ENCODE measurements at regions not wholly inside any gene's neighbourhood (a gene's known extent, or its start where the extent isn't known, plus 50 kb on each side); places are given as distances from the start of the nearest gene placed in this dataset.

DNA sequence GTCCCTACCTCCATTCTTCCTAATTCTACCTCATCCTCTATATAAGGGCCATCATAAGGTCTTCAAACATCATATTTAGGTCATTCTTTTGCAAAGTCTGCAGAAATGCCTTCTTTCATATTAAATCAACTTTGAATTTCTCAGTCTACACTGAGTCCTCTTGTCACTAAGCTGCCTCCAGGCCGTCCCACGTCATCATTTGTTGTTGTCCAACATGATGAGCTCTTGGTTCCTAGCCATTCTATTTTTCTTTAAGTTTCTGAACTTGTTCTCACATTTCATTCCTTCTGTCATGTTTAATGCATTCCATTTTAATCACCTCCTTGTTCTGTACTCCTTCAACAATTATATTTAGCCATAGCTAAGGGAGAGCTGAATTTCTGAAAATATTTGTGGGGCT lies 59.2 kb upstream of the PGR start:
- no peak overlapping the region for H3K27ac ChIP-seq (ENCODE audit: poor library complexity, severe bottlenecking)
- H3K9me3 ChIP-seq (ENCODE audit: severe bottlenecking) = no peaks in the 10 kb centered on the region
- no peak for DNase-seq (ENCODE audit: low spot score)
- H3K4me1 ChIP-seq (ENCODE audit: insufficient read depth, poor library complexity, severe bottlenecking) = no peaks in the 10 kb centered on the region
- no peaks in the 10 kb centered on the region for H3K27me3 ChIP-seq (ENCODE audit: insufficient read depth, poor library complexity, severe bottlenecking)
- no peak for ATAC-seq (ENCODE audit: low read depth)
- TF ChIP-seq CTCF (IDR thresholded peaks at IDR 0.05; ENCODE audit: poor library complexity, severe bottlenecking) = no peak
- no peak overlapping the region for H3K4me3 ChIP-seq (ENCODE audit: severe bottlenecking)
- no peaks in the 10 kb centered on the region for H3K36me3 ChIP-seq (ENCODE audit: low read depth)

DNA sequence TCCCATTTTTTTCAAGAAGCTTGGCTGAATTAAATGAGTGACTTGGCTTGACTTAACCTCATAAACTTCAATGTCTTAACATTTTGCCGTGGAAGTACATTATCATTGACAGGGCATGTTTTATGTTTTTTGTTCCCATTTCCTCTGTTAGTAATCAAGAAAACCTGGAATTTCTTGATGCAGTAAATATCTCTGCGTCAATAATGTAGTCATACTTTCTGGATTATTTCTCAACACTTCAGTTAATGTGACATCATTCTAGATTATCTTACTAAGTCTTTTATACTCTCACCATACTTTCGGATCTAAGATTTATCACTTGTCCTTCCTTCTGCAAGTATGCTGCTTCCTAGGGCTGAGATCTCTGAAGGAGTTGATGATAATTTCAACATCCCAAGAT lies 58.6 kb upstream of the PGR start:
- H3K27me3 ChIP-seq (ENCODE audit: insufficient read depth, poor library complexity, severe bottlenecking) = no peaks in the 10 kb centered on the region
- TF ChIP-seq CTCF (IDR thresholded peaks at IDR 0.05; ENCODE audit: poor library complexity, severe bottlenecking) = no peak
- no peak for DNase-seq (ENCODE audit: low spot score)
- H3K27ac ChIP-seq (ENCODE audit: poor library complexity, severe bottlenecking) = no peak overlapping the region
- no peaks in the 10 kb centered on the region for H3K36me3 ChIP-seq (ENCODE audit: low read depth)
- no peak overlapping the region for H3K4me3 ChIP-seq (ENCODE audit: severe bottlenecking)
- no peak for ATAC-seq (ENCODE audit: low read depth)
- H3K9me3 ChIP-seq (ENCODE audit: severe bottlenecking) = no peaks in the 10 kb centered on the region
- H3K4me1 ChIP-seq (ENCODE audit: insufficient read depth, poor library complexity, severe bottlenecking) = no peaks in the 10 kb centered on the region

GRCh38 chr11:101187748-101188147 lies 58.1 kb upstream of the PGR start:
- ATAC-seq (ENCODE audit: low read depth) (no peak), DNase-seq (ENCODE audit: low spot score) (no peak)
- H3K4me3 ChIP-seq (ENCODE audit: severe bottlenecking) = no peak overlapping the region
- no peaks in the 10 kb centered on the region for H3K36me3 ChIP-seq (ENCODE audit: low read depth)
- H3K27me3 ChIP-seq (ENCODE audit: insufficient read depth, poor library complexity, severe bottlenecking) = no peaks in the 10 kb centered on the region
- TF ChIP-seq CTCF (IDR thresholded peaks at IDR 0.05; ENCODE audit: poor library complexity, severe bottlenecking) = no peak
- H3K4me1 ChIP-seq (ENCODE audit: insufficient read depth, poor library complexity, severe bottlenecking) = no peaks in the 10 kb centered on the region
- H3K27ac ChIP-seq (ENCODE audit: poor library complexity, severe bottlenecking) = no peak overlapping the region
- H3K9me3 ChIP-seq (ENCODE audit: severe bottlenecking) = no peaks in the 10 kb centered on the region

DNA sequence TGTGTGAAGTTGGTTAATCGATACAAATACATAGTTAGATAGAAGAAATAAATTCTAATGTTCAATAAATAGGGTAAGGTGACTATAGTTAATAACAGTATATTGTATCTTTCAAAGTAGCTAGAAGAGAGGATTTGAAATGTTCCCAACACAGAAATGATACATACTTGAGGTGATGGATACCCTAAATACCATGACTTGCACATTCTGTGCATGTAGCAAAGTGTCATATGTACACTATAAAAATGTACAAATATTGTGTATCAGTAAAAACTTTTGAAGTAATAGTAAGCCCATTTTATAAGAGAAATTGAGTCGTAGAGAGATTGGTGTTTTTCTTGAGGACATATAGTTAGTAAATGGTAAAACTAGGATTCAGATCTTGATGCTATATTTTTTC lies 56.4 kb upstream of the PGR start:
- TF ChIP-seq CTCF (IDR thresholded peaks at IDR 0.05; ENCODE audit: poor library complexity, severe bottlenecking) = no peak
- H3K9me3 ChIP-seq (ENCODE audit: severe bottlenecking) = no peaks in the 10 kb centered on the region

DNA sequence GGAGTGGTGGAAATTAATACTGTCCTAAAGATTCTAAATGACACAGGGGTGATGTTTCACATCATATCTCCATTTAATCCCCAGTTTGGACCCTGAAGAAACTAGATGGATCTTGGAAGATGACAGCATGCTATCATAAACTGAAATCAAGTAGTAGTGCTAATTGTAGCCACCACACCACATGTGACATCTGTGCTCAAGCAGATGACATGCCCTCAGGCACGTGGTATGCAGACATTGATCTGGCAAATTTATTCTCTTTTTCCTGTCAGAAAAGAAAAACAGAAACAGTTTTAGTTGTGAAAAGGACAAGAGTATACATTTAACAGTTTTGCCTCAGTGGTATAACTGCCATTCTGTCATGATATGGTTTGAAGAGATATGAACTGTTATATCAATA lies 52.9 kb upstream of the PGR start:
- H3K4me1 ChIP-seq (ENCODE audit: insufficient read depth, poor library complexity, severe bottlenecking) = no peaks in the 10 kb centered on the region
- no peak overlapping the region for H3K4me3 ChIP-seq (ENCODE audit: severe bottlenecking)
- H3K27ac ChIP-seq (ENCODE audit: poor library complexity, severe bottlenecking) = no peak overlapping the region
- H3K36me3 ChIP-seq (ENCODE audit: low read depth) = no peaks in the 10 kb centered on the region
- DNase-seq (ENCODE audit: low spot score) (no peak), ATAC-seq (ENCODE audit: low read depth) (no peak)
- H3K9me3 ChIP-seq (ENCODE audit: severe bottlenecking) = no peaks in the 10 kb centered on the region
- TF ChIP-seq CTCF (IDR thresholded peaks at IDR 0.05; ENCODE audit: poor library complexity, severe bottlenecking) = no peak
- H3K27me3 ChIP-seq (ENCODE audit: insufficient read depth, poor library complexity, severe bottlenecking) = no peaks in the 10 kb centered on the region

More for the DNA sequence above, 56.4 kb upstream of the PGR start:
- DNase-seq (ENCODE audit: low spot score) (no peak), ATAC-seq (ENCODE audit: low read depth) (no peak)
- Histone ChIP-seq H3K4me3 (ENCODE audit: severe bottlenecking) (no peak overlapping the region), H3K4me1 (ENCODE audit: insufficient read depth, poor library complexity, severe bottlenecking) (no peaks in the 10 kb centered on the region), H3K36me3 (ENCODE audit: low read depth) (no peaks in the 10 kb centered on the region), H3K27ac (ENCODE audit: poor library complexity, severe bottlenecking) (no peak overlapping the region), H3K27me3 (ENCODE audit: insufficient read depth, poor library complexity, severe bottlenecking) (no peaks in the 10 kb centered on the region)

Data from RWPE2 (cell line).